ENCODE measurements at regions not wholly inside any gene's neighbourhood (a gene's known extent, or its start where the extent isn't known, plus 50 kb on each side); places are given as distances from the start of the nearest gene placed in this dataset.

- TF ChIP-seq TAF1 (IDR thresholded peaks at IDR 0.05; ENCODE audit: low read depth) (no peak), EZH2 (IDR thresholded peaks at IDR 0.05; ENCODE audit: borderline replicate concordance, insufficient read depth, low read length, poor library complexity, severe bottlenecking) (no peak), CTCF (IDR thresholded peaks at IDR 0.05; ENCODE audit: poor library complexity, severe bottlenecking) (no peak), SMC3 (conservative IDR thresholded peaks at IDR 0.05; ENCODE audit: poor library complexity) (no peak), POLR2AphosphoS5 (IDR thresholded peaks at IDR 0.05) (no peak), MXI1 (conservative IDR thresholded peaks at IDR 0.05; ENCODE audit: poor library complexity, severe bottlenecking) (no peak)
Observed at GRCh38 chr2:60046529-60046928, 506.9 kb downstream of the BCL11A start.
